Testis (tissue), 2 donors: ENCODE measurements at regions not wholly inside any gene's neighbourhood (a gene's known extent, or its start where the extent isn't known, plus 50 kb on each side); places are given as distances from the start of the nearest gene placed in this dataset.

ENCODE experiments used
- CTCF ChIP-seq, 3 experiments: fragments of 450-650 bp in 2 of 3; fragments of 200-600 bp in 1 of 3; sonication (generic) in 1 of 3; IDR thresholded peaks; one replicate each; pipeline ENCODE4 v1.5.1; 2016 to 2019; ENCODE audit warnings: antibody characterized with exemption in 3 of 3, mild to moderate bottlenecking in 2 of 3, moderate library complexity in 1 of 3
- POLR2A ChIP-seq: fragments of 450-650 bp; IDR thresholded peaks from one replicate; pipeline ENCODE4 v1.6.1; 2017; ENCODE audit warnings: antibody characterized with exemption, mild to moderate bottlenecking, moderate library complexity

GRCh38 chr5:82993416-82993815, 83.8 kb downstream of the TMEM167A start:
- no peak for TF ChIP-seq CTCF (IDR thresholded peaks at IDR 0.05)
- TF ChIP-seq POLR2A: no peak
